K562 (cell line): ENCODE measurements at regions not wholly inside any gene's neighbourhood (a gene's known extent, or its start where the extent isn't known, plus 50 kb on each side); places are given as distances from the start of the nearest gene placed in this dataset.

Experiments used
- ETS2 ChIP-seq: IDR thresholded peaks from 2 replicates; pipeline ENCODE4 v1.6.1; 2016; ENCODE audit warnings: borderline replicate concordance, missing genetic modification characterization, mild to moderate bottlenecking, moderate library complexity, missing compliant biosample characterization; ENCODE audit not compliant: poor library complexity, severe bottlenecking
- L3MBTL2 ChIP-seq: fragments of 450-650 bp; IDR thresholded peaks from 2 replicates; pipeline ENCODE4 v1.6.1; 2016; ENCODE audit warnings: mild to moderate bottlenecking, moderate library complexity
- PBX2 ChIP-seq, 2 experiments: IDR thresholded peaks in 1 of 2; conservative IDR thresholded peaks in 1 of 2; 2 replicates each; pipeline ENCODE4 v1.6.1; 2016; ENCODE audit warnings: low read depth in 2 of 2, mild to moderate bottlenecking in 1 of 2, missing compliant biosample characterization in 1 of 2, missing genetic modification characterization in 1 of 2, moderate library complexity in 1 of 2
- RBM15 ChIP-seq: fragments of 200-400 bp; formaldehyde crosslinking; IDR thresholded peaks from 2 replicates; pipeline ENCODE4 v1.6.1; 2018; ENCODE audit warnings: mild to moderate bottlenecking, low read length, moderate library complexity; ENCODE audit not compliant: insufficient read depth
- SOX6 ChIP-seq: fragments of 450-650 bp; IDR thresholded peaks from 2 replicates; pipeline ENCODE4 v1.6.1; 2014; ENCODE audit warnings: mild to moderate bottlenecking
- ZBTB2 ChIP-seq: fragments of 450-650 bp; IDR thresholded peaks from 2 replicates; pipeline ENCODE4 v1.6.1; 2016; ENCODE audit warnings: antibody characterized with exemption
- ZBTB40 ChIP-seq, 2 experiments: fragments of 450-650 bp in 1 of 2; sonication (generic) in 1 of 2; formaldehyde crosslinking in 1 of 2; IDR thresholded peaks; 2 replicates each; pipeline versions ENCODE4 v1.7.1 to v1.9.0; 2016 to 2022; ENCODE audit warnings: inconsistent platforms in 1 of 2, mild to moderate bottlenecking in 1 of 2, missing genetic modification reagents in 1 of 2
- ZNF644 ChIP-seq: fragments of 200-800 bp; sonication (Bioruptor generic); IDR thresholded peaks from 2 replicates; pipeline ENCODE4 v1.6.1; 2016; ENCODE audit warnings: low read depth, missing genetic modification characterization, missing compliant biosample characterization
- ZNF764 ChIP-seq: fragments of 250-450 bp; sonication (Bioruptor Pico); IDR thresholded peaks from 2 replicates; pipeline ENCODE4 v1.4.0; 2020; ENCODE audit warnings: low read depth, mild to moderate bottlenecking, moderate library complexity

- no peak for TF ChIP-seq ETS2 (tag)
- TF ChIP-seq ZNF644 (tag): no peak
- no peak for TF ChIP-seq ZNF764 (CRISPR knock-in tag)
- TF ChIP-seq ZBTB40 (IDR thresholded peaks at IDR 0.05): no peak
- no peak for TF ChIP-seq ZBTB40 (CRISPR knock-in tag; IDR thresholded peaks at IDR 0.05)
- no peak for TF ChIP-seq PBX2 (CRISPR knock-in tag; IDR thresholded peaks at IDR 0.05; ENCODE audit: low read depth)
- peak; percentile 79 for TF ChIP-seq PBX2 (tag; conservative IDR thresholded peaks at IDR 0.05; ENCODE audit: low read depth)
- no peak for TF ChIP-seq RBM15
- 0 out of 2 replicates have a peak, but pooled peaks have one; percentile 36 for TF ChIP-seq ZBTB2
- peak; percentile 52 for TF ChIP-seq L3MBTL2
- TF ChIP-seq SOX6: peak; percentile 63
Observed at GRCh38 chr9:88781628-88782391, 209.5 kb upstream of the S1PR3 start (continued).
